Brain microvascular endothelial cell (primary cell): ENCODE measurements at regions not wholly inside any gene's neighbourhood (a gene's known extent, or its start where the extent isn't known, plus 50 kb on each side); places are given as distances from the start of the nearest gene placed in this dataset.

Experiments
- DNase-seq: peaks from one replicate; pipeline ENCODE4 v3.0.0-alpha.2; 2020
- H3K27ac ChIP-seq: fragments of 250-450 bp; sonication (Bioruptor Pico); 2 replicates; pipeline ENCODE4 v1.5.1; 2020; ENCODE audit warnings: mild to moderate bottlenecking, moderate library complexity
- H3K27me3 ChIP-seq: fragments of 250-450 bp; sonication (Bioruptor Pico); replicated peaks from 2 replicates; pipeline ENCODE4 v1.5.1; 2020; ENCODE audit warnings: mild to moderate bottlenecking
- H3K36me3 ChIP-seq: fragments of 250-450 bp; sonication (Bioruptor Pico); replicated peaks from 2 replicates; pipeline ENCODE4 v1.5.1; 2020; ENCODE audit warnings: mild to moderate bottlenecking
- H3K4me3 ChIP-seq: 2 replicates; pipeline ENCODE4 v1.5.1; 2011; ENCODE audit warnings: low read depth, mild to moderate bottlenecking, control low read depth, low read length, moderate library complexity
- CTCF ChIP-seq: IDR thresholded peaks from 2 replicates; pipeline ENCODE4 v1.5.1; 2011; ENCODE audit warnings: low read depth, mild to moderate bottlenecking, moderate library complexity, low read length, control low read depth, inconsistent platforms; ENCODE audit errors: missing control alignments
- in situ Hi-C: cut with HindIII; loops from 2 replicates; pipeline ENCODE4 v1.10.0; 2017; ENCODE audit warnings: low sequenced_read_pairs, low pct_ligation_motif_present

GRCh38 chr22:44372611-44373010, 59.9 kb upstream of the SHISAL1 start:
- Histone ChIP-seq H3K36me3 (no peaks in the 10 kb centered on the region), H3K27me3 (no peaks in the 10 kb centered on the region), H3K4me3 (no peak overlapping the region), H3K27ac (no peak overlapping the region)
- DNase-seq: no peak
- in situ Hi-C loops: no loop called here
- TF ChIP-seq CTCF: no peak

- TF ChIP-seq CTCF: no peak
- H3K27me3 ChIP-seq: no peaks in the 10 kb centered on the region
- in situ Hi-C loops: no loop called here
- DNase-seq: no peak
- H3K4me3 ChIP-seq: no peak overlapping the region
- no peaks in the 10 kb centered on the region for H3K36me3 ChIP-seq
- H3K27ac ChIP-seq: no peak overlapping the region
Measured at GRCh38 chr22:44371741-44372525, 59.2 kb upstream of the SHISAL1 start.

DNA sequence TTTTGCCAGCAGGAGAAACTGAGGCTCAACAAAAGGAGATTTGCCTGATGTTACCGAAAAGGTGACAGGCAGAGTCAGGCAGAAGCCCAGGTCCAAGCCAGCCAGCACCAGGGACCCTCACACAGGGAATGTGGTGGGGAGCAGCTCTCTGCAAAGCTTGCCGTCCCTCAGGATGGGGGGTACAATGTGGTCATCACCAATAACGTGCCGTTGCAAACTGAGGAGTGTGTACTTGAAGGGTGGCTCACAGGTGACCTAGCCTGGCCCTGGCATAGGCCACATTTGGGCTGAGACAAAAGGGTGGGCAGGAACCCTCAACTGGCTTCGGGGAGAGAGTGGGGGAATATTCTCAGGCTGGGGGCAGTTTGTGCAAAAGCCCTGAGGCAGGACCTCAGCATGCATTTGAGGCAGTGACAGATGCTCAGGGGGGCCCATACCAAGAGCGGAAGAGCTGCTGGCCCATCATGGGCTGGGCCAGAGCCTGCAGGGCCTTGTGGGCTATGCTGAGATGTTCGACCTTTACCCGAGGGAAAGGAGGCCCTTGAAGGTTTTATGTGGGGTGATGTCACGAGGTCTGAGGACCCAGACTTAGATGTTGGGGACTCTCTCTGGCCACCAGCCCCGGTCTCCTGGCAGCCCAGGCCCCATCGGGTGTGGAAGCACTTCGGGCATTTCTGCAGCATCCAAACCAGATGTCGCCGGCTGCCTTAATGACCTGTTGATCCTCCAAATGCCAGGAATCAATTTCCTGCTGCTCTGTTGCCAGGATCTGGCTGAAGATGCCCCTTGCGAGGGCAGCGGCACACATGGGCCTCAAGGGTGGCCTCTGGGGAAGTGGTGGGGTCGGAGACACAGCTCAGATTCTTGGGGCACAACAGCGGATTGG, 57.4 kb upstream of the SHISAL1 start:
- TF ChIP-seq CTCF: no peak
- DNase-seq: no peak
- no peaks in the 10 kb centered on the region for H3K27me3 ChIP-seq
- in situ Hi-C loops: no loop called here
- H3K27ac ChIP-seq: no peak overlapping the region
- no peaks in the 10 kb centered on the region for H3K36me3 ChIP-seq
- no peak overlapping the region for H3K4me3 ChIP-seq

DNA sequence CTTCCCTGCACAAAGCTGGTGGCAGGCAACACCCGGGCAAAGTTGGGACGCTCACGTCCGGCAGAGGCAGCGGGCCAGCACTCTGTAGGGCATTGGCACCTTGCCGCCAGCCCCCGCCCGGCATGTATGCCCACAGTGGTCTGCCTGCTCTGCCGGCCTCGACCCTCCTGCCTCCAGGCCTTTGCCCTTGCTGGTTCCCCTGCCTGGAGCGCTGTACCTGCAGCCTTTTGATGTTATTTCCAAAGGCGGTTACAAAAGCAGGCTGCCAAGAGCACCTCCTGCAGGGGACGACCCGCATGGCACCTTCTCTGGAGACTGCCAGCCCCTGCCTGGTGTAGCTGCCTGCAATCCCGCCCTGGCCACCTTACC, 56.5 kb upstream of the SHISAL1 start:
- Histone ChIP-seq H3K4me3 (no peak overlapping the region), H3K27me3 (no peaks in the 10 kb centered on the region), H3K36me3 (no peaks in the 10 kb centered on the region), H3K27ac (no peak overlapping the region)
- TF ChIP-seq CTCF: peak; percentile 33
- in situ Hi-C loops: no loop called here
- no peak for DNase-seq

- Histone ChIP-seq H3K36me3 (no peaks in the 10 kb centered on the region), H3K4me3 (no peak overlapping the region), H3K27ac (no peak overlapping the region), H3K27me3 (no peaks in the 10 kb centered on the region)
- TF ChIP-seq CTCF: no peak
- no peak for DNase-seq
- in situ Hi-C loops: no loop called here
Measured at GRCh38 chr22:44368611-44369292, 56.0 kb upstream of the SHISAL1 start.
